ENCODE measurements at regions not wholly inside any gene's neighbourhood (a gene's known extent, or its start where the extent isn't known, plus 50 kb on each side); places are given as distances from the start of the nearest gene placed in this dataset.

- no peak for DNase-seq (ENCODE audit: low spot score)
Observed at GRCh38 chr3:152054315-152054714, 180.9 kb downstream of the SUCNR1 start.

- DNase-seq (ENCODE audit: low spot score), result no peak
Observed at GRCh38 chr3:152056073-152056472, 182.6 kb downstream of the SUCNR1 start.

DNA sequence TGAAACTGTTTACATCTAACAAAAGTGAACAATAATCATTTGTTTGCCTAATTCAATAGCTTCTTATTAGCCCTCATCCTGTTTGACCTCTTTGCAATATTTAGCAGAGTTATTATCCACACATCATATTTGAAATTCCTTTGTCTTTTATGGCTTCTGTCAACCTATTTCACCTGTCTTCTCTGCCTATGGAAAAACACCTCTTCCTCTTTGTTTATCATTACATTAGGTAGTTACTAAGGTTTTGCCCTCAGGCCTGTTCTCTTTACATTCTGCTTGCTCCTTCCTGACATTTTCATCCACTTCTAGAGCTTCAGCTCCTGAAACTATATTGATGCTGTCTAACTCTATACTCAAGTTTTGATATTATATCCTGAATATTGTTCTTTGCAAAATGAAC lies 183.0 kb downstream of the SUCNR1 start:
- no peak for DNase-seq (ENCODE audit: low spot score)

GRCh38 chr3:152056987-152057386 lies 183.5 kb downstream of the SUCNR1 start:
- DNase-seq (ENCODE audit: low spot score), result no peak

- DNase-seq (ENCODE audit: low spot score), result no peak
Observed at GRCh38 chr3:152058856-152059255, 185.4 kb downstream of the SUCNR1 start.

DNA sequence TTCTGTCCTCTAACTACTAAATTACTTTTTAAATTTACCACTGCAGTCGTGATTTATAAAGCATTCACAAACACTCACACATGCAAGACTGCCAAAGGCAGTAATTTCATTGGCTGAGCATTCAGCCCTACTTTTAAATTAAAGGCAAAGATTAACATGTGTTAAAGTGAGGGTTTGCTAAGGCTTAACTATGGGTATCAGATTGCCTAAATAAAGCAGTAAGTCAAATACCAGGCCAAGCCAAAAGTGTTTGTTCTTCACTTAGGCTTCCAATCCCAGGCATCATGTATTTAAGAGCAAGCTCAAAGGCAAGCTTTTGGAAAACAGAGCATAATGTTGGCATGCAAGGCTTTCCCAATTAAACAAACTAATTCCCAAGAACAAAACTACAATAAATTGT lies 187.3 kb downstream of the SUCNR1 start:
- DNase-seq (ENCODE audit: low spot score), result no peak

- no peak for DNase-seq (ENCODE audit: low spot score)
Observed at GRCh38 chr3:152061296-152061695, 187.9 kb downstream of the SUCNR1 start.

DNA sequence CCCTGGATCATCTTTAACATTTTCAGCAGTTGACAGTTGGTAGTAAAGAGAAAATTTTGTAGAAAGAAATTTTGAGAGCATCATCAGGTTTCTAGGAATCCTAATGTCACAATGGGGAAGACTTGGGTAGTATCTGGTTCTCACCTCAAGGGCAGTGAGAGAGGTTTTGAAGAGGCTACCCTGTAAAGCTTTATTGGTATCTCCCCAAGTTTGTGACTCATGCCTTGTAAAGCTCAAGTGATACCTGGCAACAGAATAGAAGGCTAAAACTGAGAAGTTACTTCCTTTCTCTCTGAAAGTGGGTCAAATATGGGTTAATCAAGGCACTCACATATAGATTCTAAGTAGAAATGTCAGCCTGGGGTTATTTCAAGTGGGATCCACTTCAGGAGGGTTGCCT lies 196.4 kb downstream of the SUCNR1 start:
- DNase-seq (ENCODE audit: low spot score), result no peak

GRCh38 chr3:152071315-152071714 lies 197.4 kb upstream of the MBNL1 start:
- DNase-seq (ENCODE audit: low spot score), result no peak

DNA sequence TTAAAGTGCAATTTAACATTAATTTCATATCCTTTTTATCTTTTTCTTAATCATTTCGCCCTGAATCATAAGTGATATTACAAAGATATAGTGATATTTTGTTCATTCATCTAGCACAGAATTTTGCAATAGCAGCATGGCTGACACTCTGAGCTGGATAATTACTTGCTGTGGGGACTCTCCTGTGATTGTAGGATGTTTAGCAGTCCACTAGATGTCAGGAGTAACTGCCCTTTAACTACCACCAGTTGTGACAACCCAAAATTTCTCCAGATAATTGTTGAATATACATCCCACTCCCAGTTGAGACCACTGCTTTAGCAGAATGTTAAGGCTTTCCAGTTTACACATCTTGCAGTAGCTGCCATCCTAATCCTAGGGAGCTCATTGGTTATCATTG lies 196.8 kb upstream of the MBNL1 start:
- peak; percentile 25 for DNase-seq (ENCODE audit: low spot score)

GRCh38 chr3:152073267-152073666 lies 195.5 kb upstream of the MBNL1 start:
- DNase-seq (ENCODE audit: low spot score), result no peak

GRCh38 chr3:152076148-152076547 lies 192.6 kb upstream of the MBNL1 start:
- DNase-seq (ENCODE audit: low spot score), result no peak

GRCh38 chr3:152079980-152080379 lies 188.7 kb upstream of the MBNL1 start:
- DNase-seq (ENCODE audit: low spot score), result no peak

- DNase-seq (ENCODE audit: low spot score), result no peak
Observed at GRCh38 chr3:152083135-152083534, 185.6 kb upstream of the MBNL1 start.

DNA sequence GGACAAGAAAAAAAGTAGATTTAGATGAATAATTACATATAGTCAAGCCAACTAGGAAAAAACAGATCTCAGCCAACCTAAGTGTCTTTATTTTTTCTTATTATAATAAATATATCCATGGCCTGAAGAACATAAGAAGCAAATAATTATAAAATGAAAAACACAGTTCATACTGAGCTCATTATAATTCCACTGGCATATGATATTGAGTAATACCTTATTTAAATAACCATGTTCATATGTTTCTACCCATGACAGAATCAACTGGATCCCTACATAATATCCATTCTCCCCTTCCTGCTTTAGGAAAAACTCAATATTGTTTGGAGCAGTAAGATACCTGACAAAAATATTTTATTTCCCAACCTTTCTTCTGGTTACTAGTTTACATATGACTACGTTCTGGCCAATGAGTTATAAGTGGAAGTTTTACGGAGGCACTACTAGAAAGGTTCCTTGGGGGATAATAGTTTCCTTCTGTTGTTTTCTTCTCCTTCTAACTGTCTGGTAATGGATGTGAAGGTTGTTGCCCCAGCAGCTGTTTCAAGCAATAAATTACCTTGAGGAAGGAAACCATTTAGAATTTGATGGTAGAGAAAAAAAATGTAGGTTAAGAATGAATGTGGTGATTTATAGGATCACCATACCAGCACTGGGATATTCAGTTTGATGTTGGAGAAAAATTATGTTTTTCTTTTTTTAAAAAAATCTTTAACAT lies 184.1 kb upstream of the MBNL1 start:
- no peak for DNase-seq (ENCODE audit: low spot score)

DNA sequence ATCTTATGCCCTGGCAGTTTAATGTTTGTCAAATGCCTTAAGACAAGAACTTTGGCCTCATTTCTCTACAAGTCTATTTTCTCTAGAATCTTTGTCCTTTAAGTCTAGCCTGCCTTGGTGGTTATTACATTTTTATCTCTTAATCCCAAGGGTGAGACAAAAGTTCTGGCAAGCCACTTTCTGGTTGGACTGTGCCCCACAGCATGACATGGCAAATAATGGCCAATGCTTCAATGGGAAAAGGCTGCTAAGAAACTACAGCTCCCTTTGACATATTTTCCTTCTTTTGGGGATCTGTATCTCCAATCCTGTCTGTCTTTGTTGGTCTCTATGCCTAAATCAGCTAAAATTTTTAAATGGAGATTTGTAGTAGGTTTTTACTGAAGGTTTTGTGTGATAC lies 181.6 kb upstream of the MBNL1 start:
- no peak for DNase-seq (ENCODE audit: low spot score)

DNA sequence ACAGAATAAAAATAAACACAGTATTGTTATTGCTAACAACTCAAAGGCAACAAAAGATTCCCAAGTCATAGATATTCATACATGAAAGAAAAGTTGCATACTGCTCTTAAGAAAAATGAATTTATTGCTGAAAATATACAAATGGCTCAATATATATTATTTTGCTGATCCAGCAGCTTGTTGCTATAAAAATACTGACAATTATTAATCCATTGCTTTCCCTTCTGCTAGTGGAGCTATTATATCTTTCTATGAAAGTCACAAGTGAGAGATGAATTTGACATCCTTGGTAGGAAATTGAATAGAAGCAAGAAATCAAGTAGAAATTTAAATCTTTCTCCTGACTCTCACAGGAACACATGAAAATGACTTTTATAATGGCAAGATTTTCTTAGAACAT lies 179.2 kb upstream of the MBNL1 start:
- DNase-seq (ENCODE audit: low spot score), result no peak

GRCh38 chr3:152091725-152092124 lies 177.0 kb upstream of the MBNL1 start:
- no peak for DNase-seq (ENCODE audit: low spot score)

GRCh38 chr3:152093901-152094300 lies 174.8 kb upstream of the MBNL1 start:
- no peak for DNase-seq (ENCODE audit: low spot score)

- no peak for DNase-seq (ENCODE audit: low spot score)
Observed at GRCh38 chr3:152094406-152094805, 174.3 kb upstream of the MBNL1 start.

- DNase-seq (ENCODE audit: low spot score), result no peak
Observed at GRCh38 chr3:152095472-152095871, 173.3 kb upstream of the MBNL1 start.

- DNase-seq (ENCODE audit: low spot score), result no peak
Observed at GRCh38 chr3:152096280-152096906, 172.3 kb upstream of the MBNL1 start.

- DNase-seq (ENCODE audit: low spot score), result no peak
Observed at GRCh38 chr3:152097120-152097519, 171.6 kb upstream of the MBNL1 start.

GRCh38 chr3:152097770-152098169 lies 171.0 kb upstream of the MBNL1 start:
- no peak for DNase-seq (ENCODE audit: low spot score)

All from hematopoietic multipotent progenitor cell treated with erythropoietin and hydrocortisone succinate and interleukin-3 and kit ligand, for 15 days (in vitro differentiated cells).